ENCODE measurements at regions not wholly inside any gene's neighbourhood (a gene's known extent, or its start where the extent isn't known, plus 50 kb on each side); places are given as distances from the start of the nearest gene placed in this dataset.

DNA sequence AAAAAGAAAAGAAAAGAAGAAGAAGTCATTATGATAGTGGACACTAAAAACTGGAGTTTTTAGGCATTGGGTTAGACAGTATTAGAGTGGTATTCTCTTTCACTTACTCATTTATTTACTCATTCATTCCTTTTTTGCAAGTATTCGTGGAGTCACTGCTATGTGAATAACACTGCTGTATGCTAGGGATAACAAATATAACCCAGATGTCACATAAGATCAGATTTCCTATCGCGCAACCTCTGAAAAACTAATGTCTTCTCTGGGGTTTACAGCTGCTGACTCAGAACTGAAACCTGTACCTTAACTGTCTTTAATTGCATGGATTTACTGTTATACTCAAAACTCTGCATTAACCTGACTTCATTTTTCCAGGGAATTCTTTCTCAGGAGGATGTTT lies 353.7 kb downstream of the LRIG3 start:
- H3K4me3 ChIP-seq (replicated peaks in 1 of 2; ENCODE audit: low read depth in 1 of 2, low read length in 2 of 2), result no peak overlapping the region
- H3K4me2 ChIP-seq (ENCODE audit: low read length), result no peak overlapping the region
- no peaks in the 10 kb centered on the region for H3K9me3 ChIP-seq (ENCODE audit: control insufficient read depth in 1 of 2, insufficient read depth in 1 of 2, low read depth in 1 of 2, low read length in 2 of 2)
- H4K20me1 ChIP-seq (ENCODE audit: insufficient read depth), result no peaks in the 10 kb centered on the region
- ChIA-PET RAD21 (ENCODE audit: low non-redundant PET in 1 of 2, low total read pairs in 2 of 2, uncharacterized antibody in 2 of 2, unreplicated experiment in 2 of 2) (no interaction called here), POLR2A (no interaction called here), CTCF (no interaction called here)
- no peaks in the 10 kb centered on the region for H3K4me1 ChIP-seq (ENCODE audit: control insufficient read depth in 1 of 2, insufficient read depth in 2 of 2, low read length in 2 of 2)
- no peak overlapping the region for H2AFZ ChIP-seq (ENCODE audit: low read depth, low read length, poor library complexity, severe bottlenecking)
- TF ChIP-seq, protein P1, sequence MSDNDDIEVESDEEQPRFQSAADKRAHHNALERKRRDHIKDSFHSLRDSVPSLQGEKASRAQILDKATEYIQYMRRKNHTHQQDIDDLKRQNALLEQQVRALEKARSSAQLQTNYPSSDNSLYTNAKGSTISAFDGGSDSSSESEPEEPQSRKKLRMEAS (IDR thresholded peaks at IDR 0.05), result no peak
- TF ChIP-seq FOSL1 (IDR thresholded peaks at IDR 0.05; ENCODE audit: low read depth) (no peak), EGR1 (IDR thresholded peaks at IDR 0.05; ENCODE audit: low read depth) (no peak), ZNF274 (IDR thresholded peaks at IDR 0.05; ENCODE audit: low read depth, low read length) (no peak), EZH2 (IDR thresholded peaks at IDR 0.05) (no peak), POLR2A (IDR thresholded peaks at IDR 0.05; ENCODE audit: borderline replicate concordance, extremely low read depth, insufficient read depth, insufficient read length) (no peak), JUND (IDR thresholded peaks at IDR 0.05) (no peak), TCF7L2 (IDR thresholded peaks at IDR 0.05; ENCODE audit: borderline replicate concordance, extremely low read depth, insufficient read depth, insufficient read length) (no peak)
- TF ChIP-seq, protein P2, sequence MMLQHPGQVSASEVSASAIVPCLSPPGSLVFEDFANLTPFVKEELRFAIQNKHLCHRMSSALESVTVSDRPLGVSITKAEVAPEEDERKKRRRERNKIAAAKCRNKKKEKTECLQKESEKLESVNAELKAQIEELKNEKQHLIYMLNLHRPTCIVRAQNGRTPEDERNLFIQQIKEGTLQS (IDR thresholded peaks at IDR 0.05), result no peak
- intact Hi-C loops (cut with micrococcal nuclease), result no loop called here
- no peaks in the 10 kb centered on the region for H3K36me3 ChIP-seq (ENCODE audit: control insufficient read depth in 1 of 2, insufficient read depth in 2 of 2, low read length in 2 of 2)
- no peak for ATAC-seq
- no peak for DNase-seq (ENCODE audit: low read depth, low spot score)
- no peak overlapping the region for H3K27ac ChIP-seq (ENCODE audit: low read depth, low read length)
- no TSS peak for BruUV-seq (replicated peaks)
- H3K79me2 ChIP-seq (ENCODE audit: insufficient read depth, low read length), result no peaks in the 10 kb centered on the region
- H3K9me2 ChIP-seq (ENCODE audit: insufficient read depth), result no peaks in the 10 kb centered on the region
- no peaks in the 10 kb centered on the region for H3K27me3 ChIP-seq (ENCODE audit: insufficient read depth, low read length)
- H3K9ac ChIP-seq (ENCODE audit: low read length), result no peak overlapping the region

DNA sequence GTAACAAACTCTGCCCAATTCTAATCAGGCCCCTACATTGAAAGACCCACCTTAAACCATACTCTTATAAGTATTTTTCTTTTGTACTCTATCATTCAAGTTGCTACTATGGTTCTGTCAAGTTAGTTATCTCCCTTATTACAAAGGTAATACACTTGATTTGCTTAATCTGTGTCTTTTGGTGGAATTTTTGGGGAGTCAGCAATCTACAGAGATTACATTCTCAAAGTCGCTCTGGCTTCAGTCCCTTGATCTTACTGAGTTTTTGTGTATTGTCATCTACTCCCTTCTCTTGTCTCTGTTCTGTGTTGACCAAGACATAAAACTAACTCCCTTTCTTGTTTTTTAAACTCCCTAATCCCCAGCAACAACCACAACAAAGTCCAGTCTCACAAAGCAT lies 353.1 kb downstream of the LRIG3 start:
- CTCF ChIA-PET, result no interaction called here
- no peak overlapping the region for H3K4me3 ChIP-seq (replicated peaks in 1 of 2; ENCODE audit: low read depth in 1 of 2, low read length in 2 of 2)

More for the DNA sequence above, 353.1 kb downstream of the LRIG3 start:
- Histone ChIP-seq H3K9me3 (ENCODE audit: control insufficient read depth in 1 of 2, insufficient read depth in 1 of 2, low read depth in 1 of 2, low read length in 2 of 2) (no peaks in the 10 kb centered on the region), H3K4me2 (ENCODE audit: low read length) (no peak overlapping the region), H2AFZ (ENCODE audit: low read depth, low read length, poor library complexity, severe bottlenecking) (no peak overlapping the region), H3K4me1 (ENCODE audit: control insufficient read depth in 1 of 2, insufficient read depth in 2 of 2, low read length in 2 of 2) (no peaks in the 10 kb centered on the region), H3K27ac (ENCODE audit: low read depth, low read length) (no peak overlapping the region), H4K20me1 (ENCODE audit: insufficient read depth) (no peaks in the 10 kb centered on the region), H3K9ac (ENCODE audit: low read length) (no peak overlapping the region), H3K36me3 (ENCODE audit: control insufficient read depth in 1 of 2, insufficient read depth in 2 of 2, low read length in 2 of 2) (no peaks in the 10 kb centered on the region), H3K27me3 (ENCODE audit: insufficient read depth, low read length) (no peaks in the 10 kb centered on the region), H3K79me2 (ENCODE audit: insufficient read depth, low read length) (no peaks in the 10 kb centered on the region), H3K9me2 (ENCODE audit: insufficient read depth) (no peaks in the 10 kb centered on the region)
- ChIA-PET POLR2A (no interaction called here), RAD21 (ENCODE audit: low non-redundant PET in 1 of 2, low total read pairs in 2 of 2, uncharacterized antibody in 2 of 2, unreplicated experiment in 2 of 2) (no interaction called here)
- intact Hi-C loops (cut with micrococcal nuclease), result no loop called here
- no peak for TF ChIP-seq CBX3 (IDR thresholded peaks at IDR 0.05; ENCODE audit: low read depth)
- DNase-seq (ENCODE audit: low read depth, low spot score) (no peak), ATAC-seq (no peak)
- BruUV-seq (replicated peaks), result no TSS peak
